Natural killer cell (primary cell): ENCODE measurements at regions not wholly inside any gene's neighbourhood (a gene's known extent, or its start where the extent isn't known, plus 50 kb on each side); places are given as distances from the start of the nearest gene placed in this dataset.

Source experiments
- ATAC-seq, 3 donors: fragments of 150-1000 bp in 2 of 3; fragments of 200-7000 bp in 1 of 3; cut with Tn5 transposase; 1 replicate in 1 of 3; 2 replicates in 2 of 3; pipeline ENCODE4 v1.10.0; 2021; ENCODE audit warnings: mild to moderate bottlenecking in 2 of 3, moderate library complexity in 2 of 3
- DNase-seq, 2 donors: peaks; one replicate each; pipeline versions ENCODE4 v3.0.0 to v3.0.0-alpha.2; 2013 to 2021; ENCODE audit warnings: mixed read lengths in 1 of 2
- H3K27ac ChIP-seq: one replicate; pipeline ENCODE4 v1.5.1; 2013; ENCODE audit warnings: mild to moderate bottlenecking, low read length
- H3K27me3 ChIP-seq: one replicate; pipeline ENCODE4 v1.6.1; 2013; ENCODE audit warnings: low read length; ENCODE audit not compliant: control insufficient read depth, insufficient read depth
- H3K36me3 ChIP-seq: one replicate; pipeline ENCODE4 v1.6.1; 2013; ENCODE audit warnings: low read length; ENCODE audit not compliant: control insufficient read depth, insufficient read depth
- H3K4me1 ChIP-seq: one replicate; pipeline ENCODE4 v1.6.1; 2013; ENCODE audit warnings: low read length; ENCODE audit not compliant: control insufficient read depth, insufficient read depth
- H3K4me3 ChIP-seq: one replicate; pipeline ENCODE4 v1.5.1; 2013; ENCODE audit warnings: low read length
- H3K9me3 ChIP-seq: one replicate; pipeline ENCODE4 v1.6.1; 2013; ENCODE audit warnings: low read length; ENCODE audit not compliant: control insufficient read depth, insufficient read depth
- H3K27ac Mint-ChIP-seq, 2 donors: one replicate each; pipeline ENCODE4 v1.8.0; 2022; ENCODE audit warnings: mild to moderate bottlenecking in 2 of 2, mixed read lengths in 2 of 2, moderate library complexity in 1 of 2
- H3K27me3 Mint-ChIP-seq, 2 donors: one replicate each; pipeline ENCODE4 v1.8.0; 2022; ENCODE audit warnings: low read depth in 2 of 2, mixed read lengths in 2 of 2
- H3K36me3 Mint-ChIP-seq: one replicate; pipeline ENCODE4 v1.8.0; 2022; ENCODE audit warnings: mixed read lengths
- H3K4me1 Mint-ChIP-seq, 2 donors: one replicate each; pipeline ENCODE4 v1.8.0; 2022; ENCODE audit warnings: mixed read lengths in 2 of 2
- H3K4me3 Mint-ChIP-seq: one replicate; pipeline ENCODE4 v1.8.0; 2022; ENCODE audit warnings: mild to moderate bottlenecking, moderate library complexity, mixed read lengths
- H3K9me3 Mint-ChIP-seq, 2 donors: one replicate each; pipeline ENCODE4 v1.8.0; 2022; ENCODE audit warnings: mixed read lengths in 2 of 2
- WGBS: methylation state at CpG from one replicate; pipeline ENCODE4 v1.1.7; 2013; ENCODE audit warnings: missing lambda C conversion rate; ENCODE audit not compliant: insufficient coverage; 5-methylcytosine and 5-hydroxymethylcytosine counted together
- intact Hi-C: fragments of 100-400 bp; cut with micrococcal nuclease; formaldehyde crosslinking; loops from one replicate; pipeline ENCODE4 v1.14.2; 2022
- TF ChIP-seq, protein P1 (sequence below): fragments of 200-600 bp; IDR thresholded peaks from one replicate; pipeline ENCODE4 v1.8.0; 2022; ENCODE audit warnings: antibody characterized with exemption

DNA sequence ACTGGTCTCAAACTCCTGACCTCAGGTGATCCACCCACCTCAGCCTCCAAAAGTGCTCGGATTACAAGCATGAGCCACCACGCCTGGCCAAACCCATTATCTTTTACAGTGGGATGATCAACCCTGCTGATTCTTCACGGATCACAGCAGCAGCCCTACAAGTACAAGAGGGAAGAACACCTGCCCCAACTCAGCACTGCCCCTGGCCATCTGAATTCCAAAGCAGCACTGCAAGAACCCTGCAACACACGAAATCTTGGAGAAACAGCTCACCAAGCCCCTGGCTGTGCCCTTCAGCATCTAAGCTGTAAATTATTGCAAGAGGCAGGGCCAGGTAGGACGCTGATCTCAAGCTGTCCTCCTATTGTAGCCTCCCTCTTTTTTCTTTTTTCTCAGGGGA is 54.5 kb upstream of the MC3R start:
- WGBS = 52% methylated on average over 5 of the region's 5 CpGs
- Histone ChIP-seq H3K27me3 (no peaks in the 10 kb centered on the region), H3K36me3 (no peaks in the 10 kb centered on the region), H3K9me3 (peaks cover under 1% of the 10 kb centered on the region), H3K4me3 (no peak overlapping the region), H3K4me1 (no peaks in the 10 kb centered on the region), H3K27ac (no peak overlapping the region)
- ATAC-seq (no peak), DNase-seq (no peak)
- no peaks in the 10 kb centered on the region for H3K36me3 Mint-ChIP-seq
- no peak overlapping the region for H3K27ac Mint-ChIP-seq
- TF ChIP-seq, protein P1, sequence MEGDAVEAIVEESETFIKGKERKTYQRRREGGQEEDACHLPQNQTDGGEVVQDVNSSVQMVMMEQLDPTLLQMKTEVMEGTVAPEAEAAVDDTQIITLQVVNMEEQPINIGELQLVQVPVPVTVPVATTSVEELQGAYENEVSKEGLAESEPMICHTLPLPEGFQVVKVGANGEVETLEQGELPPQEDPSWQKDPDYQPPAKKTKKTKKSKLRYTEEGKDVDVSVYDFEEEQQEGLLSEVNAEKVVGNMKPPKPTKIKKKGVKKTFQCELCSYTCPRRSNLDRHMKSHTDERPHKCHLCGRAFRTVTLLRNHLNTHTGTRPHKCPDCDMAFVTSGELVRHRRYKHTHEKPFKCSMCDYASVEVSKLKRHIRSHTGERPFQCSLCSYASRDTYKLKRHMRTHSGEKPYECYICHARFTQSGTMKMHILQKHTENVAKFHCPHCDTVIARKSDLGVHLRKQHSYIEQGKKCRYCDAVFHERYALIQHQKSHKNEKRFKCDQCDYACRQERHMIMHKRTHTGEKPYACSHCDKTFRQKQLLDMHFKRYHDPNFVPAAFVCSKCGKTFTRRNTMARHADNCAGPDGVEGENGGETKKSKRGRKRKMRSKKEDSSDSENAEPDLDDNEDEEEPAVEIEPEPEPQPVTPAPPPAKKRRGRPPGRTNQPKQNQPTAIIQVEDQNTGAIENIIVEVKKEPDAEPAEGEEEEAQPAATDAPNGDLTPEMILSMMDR = no peak
- H3K9me3 Mint-ChIP-seq = peaks cover 0 to 3% of the 10 kb centered on the region in 2 donors
- no peaks in the 10 kb centered on the region for H3K4me1 Mint-ChIP-seq
- H3K27me3 Mint-ChIP-seq = peaks cover 0 to 3% of the 10 kb centered on the region in 2 donors
- intact Hi-C loops = no loop called here
- no peak overlapping the region for H3K4me3 Mint-ChIP-seq

DNA sequence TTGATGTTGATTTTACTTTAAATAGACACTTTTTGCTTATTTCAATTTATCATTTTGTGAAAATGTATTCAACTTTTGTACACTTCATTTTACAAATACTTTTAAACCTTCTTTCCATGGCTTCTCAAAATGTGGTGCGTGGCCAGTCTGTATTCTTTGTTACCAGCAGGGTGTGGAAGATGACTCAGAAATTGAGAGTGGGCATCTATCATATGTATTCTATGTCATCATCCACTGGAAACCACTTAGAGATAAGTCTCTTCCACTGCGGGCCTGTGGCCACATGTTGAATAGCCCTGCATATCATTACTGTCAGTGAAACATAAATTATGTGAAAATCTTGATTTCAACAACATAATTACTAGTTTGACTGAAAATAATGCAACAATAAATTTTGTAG is 52.6 kb upstream of the MC3R start:
- Mint-ChIP-seq H3K36me3 (peaks cover 13% of the 10 kb centered on the region), H3K9me3 (peaks cover 7 to 16% of the 10 kb centered on the region in 2 donors), H3K4me1 (no peaks in the 10 kb centered on the region), H3K27ac (no peak overlapping the region), H3K27me3 (peaks cover 0 to 3% of the 10 kb centered on the region in 2 donors), H3K4me3 (no peak overlapping the region)
- ATAC-seq (no peak), DNase-seq (no peak)
- WGBS = 27% methylated on average over 1 of the region's 2 CpGs
- TF ChIP-seq, protein P1 = no peak
- intact Hi-C loops = no loop called here
- no peaks in the 10 kb centered on the region for H3K27me3 ChIP-seq
- H3K27ac ChIP-seq = no peak overlapping the region
- no peaks in the 10 kb centered on the region for H3K4me1 ChIP-seq
- H3K4me3 ChIP-seq = no peak overlapping the region
- no peaks in the 10 kb centered on the region for H3K36me3 ChIP-seq
- H3K9me3 ChIP-seq = peaks cover 17% of the 10 kb centered on the region
